ENCODE measurements at regions not wholly inside any gene's neighbourhood (a gene's known extent, or its start where the extent isn't known, plus 50 kb on each side); places are given as distances from the start of the nearest gene placed in this dataset.

GRCh38 chr13:44259045-44260027 is 114.3 kb upstream of the SERP2 start:
- H3K36me3 ChIP-seq (ENCODE audit: insufficient read depth, low read length), result no peaks in the 10 kb centered on the region
- no peak overlapping the region for H2AFZ ChIP-seq (ENCODE audit: low read depth, low read length)
- H3K4me3 ChIP-seq (ENCODE audit: low read length), result no peak overlapping the region
- H3K4me1 ChIP-seq (ENCODE audit: insufficient read depth, low read length), result peaks cover 5% of the 10 kb centered on the region
- no peaks in the 10 kb centered on the region for H3K9me3 ChIP-seq (ENCODE audit: low read length)
- no peaks in the 10 kb centered on the region for H3K27me3 ChIP-seq (ENCODE audit: insufficient read depth, low read length)

DNA sequence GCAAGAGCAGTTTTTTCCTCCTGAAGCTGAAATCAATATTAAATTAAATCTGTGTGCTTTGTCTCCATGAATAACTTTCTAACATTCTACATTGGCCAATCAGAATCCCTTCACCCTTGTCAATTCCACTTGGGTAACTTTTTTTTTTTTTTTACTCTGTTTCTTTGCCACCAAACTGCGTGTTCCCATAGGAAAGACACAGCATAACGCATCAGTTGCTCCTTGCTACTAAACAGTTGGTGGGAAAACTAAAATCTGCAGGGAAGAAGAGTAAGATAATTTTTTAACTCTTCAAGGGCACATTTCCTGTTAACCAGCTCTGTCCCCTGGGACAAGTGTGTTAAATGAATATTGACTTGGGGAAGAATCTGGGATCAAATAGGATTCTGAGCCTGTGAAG is 113.3 kb upstream of the SERP2 start:
- H3K4me1 ChIP-seq (ENCODE audit: insufficient read depth, low read length), result peaks cover 8% of the 10 kb centered on the region

DNA sequence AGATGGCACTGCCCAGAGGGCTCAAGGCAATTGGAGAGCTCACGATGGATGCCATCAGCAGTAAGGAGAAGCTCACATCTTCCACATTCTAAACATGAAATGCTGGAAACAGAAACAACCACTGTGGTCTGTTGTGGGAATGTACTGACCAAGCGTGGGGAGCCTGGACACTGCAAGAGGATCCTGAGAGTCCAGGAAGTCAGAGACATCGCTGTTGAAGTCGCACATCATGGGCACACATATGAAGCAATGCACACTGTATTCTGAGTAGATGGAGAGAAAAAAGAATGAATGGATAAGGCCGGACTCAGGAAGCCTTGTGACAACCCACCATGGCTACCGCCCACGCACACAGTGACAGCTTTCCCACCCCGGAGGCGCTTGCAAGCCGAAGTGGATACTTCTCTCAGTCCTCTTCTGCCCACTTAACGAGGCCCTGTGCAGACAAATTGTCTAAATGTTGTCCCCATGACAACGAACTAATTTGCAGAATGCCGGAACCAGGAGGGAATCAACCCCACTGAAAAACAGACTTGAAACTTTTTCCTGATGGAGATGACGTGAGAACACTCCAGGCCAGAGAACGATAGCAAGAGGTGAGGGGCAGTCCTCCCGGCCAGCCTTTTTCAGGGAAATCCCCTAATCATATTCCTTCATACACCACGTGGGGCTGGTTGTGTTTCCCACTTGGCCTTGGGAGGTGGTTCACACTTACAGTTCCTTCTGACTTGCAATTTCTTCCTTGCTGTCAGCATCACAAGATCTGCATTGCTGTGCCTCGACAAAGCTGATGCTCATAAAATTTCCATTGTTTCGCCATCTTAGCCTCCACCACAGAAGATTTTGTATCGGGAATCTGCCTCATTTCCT is 109.6 kb upstream of the SERP2 start:
- Histone ChIP-seq H3K36me3 (ENCODE audit: insufficient read depth, low read length) (no peaks in the 10 kb centered on the region), H3K4me3 (ENCODE audit: low read length) (no peak overlapping the region), H3K4me1 (ENCODE audit: insufficient read depth, low read length) (peaks cover 8% of the 10 kb centered on the region), H3K27me3 (ENCODE audit: insufficient read depth, low read length) (no peaks in the 10 kb centered on the region), H3K9me3 (ENCODE audit: low read length) (peaks cover 2% of the 10 kb centered on the region), H2AFZ (ENCODE audit: low read depth, low read length) (no peak overlapping the region)

More for the DNA sequence above, 113.3 kb upstream of the SERP2 start:
- H2AFZ ChIP-seq (ENCODE audit: low read depth, low read length), result no peak overlapping the region
- no peaks in the 10 kb centered on the region for H3K27me3 ChIP-seq (ENCODE audit: insufficient read depth, low read length)
- no peak overlapping the region for H3K4me3 ChIP-seq (ENCODE audit: low read length)
- no peaks in the 10 kb centered on the region for H3K36me3 ChIP-seq (ENCODE audit: insufficient read depth, low read length)
- H3K9me3 ChIP-seq (ENCODE audit: low read length), result no peaks in the 10 kb centered on the region

- peaks cover 2% of the 10 kb centered on the region for H3K9me3 ChIP-seq (ENCODE audit: low read length)
- no peaks in the 10 kb centered on the region for H3K27me3 ChIP-seq (ENCODE audit: insufficient read depth, low read length)
- no peaks in the 10 kb centered on the region for H3K36me3 ChIP-seq (ENCODE audit: insufficient read depth, low read length)
- H3K4me1 ChIP-seq (ENCODE audit: insufficient read depth, low read length), result peaks cover 11% of the 10 kb centered on the region
- H2AFZ ChIP-seq (ENCODE audit: low read depth, low read length), result no peak overlapping the region
- no peak overlapping the region for H3K4me3 ChIP-seq (ENCODE audit: low read length)
Measured at GRCh38 chr13:44266305-44266704, 107.3 kb upstream of the SERP2 start.

- Histone ChIP-seq H3K4me3 (ENCODE audit: low read length) (no peak overlapping the region), H2AFZ (ENCODE audit: low read depth, low read length) (no peak overlapping the region), H3K4me1 (ENCODE audit: insufficient read depth, low read length) (peaks cover 11% of the 10 kb centered on the region), H3K9me3 (ENCODE audit: low read length) (peaks cover 2% of the 10 kb centered on the region), H3K36me3 (ENCODE audit: insufficient read depth, low read length) (no peaks in the 10 kb centered on the region), H3K27me3 (ENCODE audit: insufficient read depth, low read length) (no peaks in the 10 kb centered on the region)
Measured at GRCh38 chr13:44266772-44267171, 106.9 kb upstream of the SERP2 start.

GRCh38 chr13:44267203-44267602 is 106.4 kb upstream of the SERP2 start:
- Histone ChIP-seq H3K4me1 (ENCODE audit: insufficient read depth, low read length) (peaks cover 11% of the 10 kb centered on the region), H2AFZ (ENCODE audit: low read depth, low read length) (no peak overlapping the region), H3K36me3 (ENCODE audit: insufficient read depth, low read length) (no peaks in the 10 kb centered on the region), H3K9me3 (ENCODE audit: low read length) (peaks cover 2% of the 10 kb centered on the region), H3K4me3 (ENCODE audit: low read length) (no peak overlapping the region), H3K27me3 (ENCODE audit: insufficient read depth, low read length) (no peaks in the 10 kb centered on the region)

DNA sequence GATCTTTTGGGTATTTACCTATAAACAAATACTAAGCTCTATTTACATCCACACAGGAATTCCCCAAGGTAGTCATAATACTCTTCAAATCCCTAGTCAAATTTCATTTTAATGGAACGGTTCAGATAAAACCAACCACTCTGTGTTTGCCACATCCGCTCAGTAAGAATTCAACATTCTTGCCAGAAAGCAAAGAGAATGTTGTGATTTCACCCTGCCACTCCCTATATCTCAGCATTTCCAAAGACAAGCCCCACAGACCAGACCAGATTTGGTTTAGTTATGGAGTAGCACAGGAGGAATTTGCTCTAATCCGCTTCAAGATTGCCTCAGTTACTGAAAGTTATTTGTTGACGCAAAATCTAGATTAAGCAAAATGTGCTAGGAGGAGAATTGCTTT is 105.6 kb upstream of the SERP2 start:
- no peaks in the 10 kb centered on the region for H3K27me3 ChIP-seq (ENCODE audit: insufficient read depth, low read length)
- H2AFZ ChIP-seq (ENCODE audit: low read depth, low read length), result no peak overlapping the region
- H3K36me3 ChIP-seq (ENCODE audit: insufficient read depth, low read length), result no peaks in the 10 kb centered on the region
- H3K4me3 ChIP-seq (ENCODE audit: low read length), result no peak overlapping the region
- peaks cover 2% of the 10 kb centered on the region for H3K9me3 ChIP-seq (ENCODE audit: low read length)
- peaks cover 11% of the 10 kb centered on the region for H3K4me1 ChIP-seq (ENCODE audit: insufficient read depth, low read length)

DNA sequence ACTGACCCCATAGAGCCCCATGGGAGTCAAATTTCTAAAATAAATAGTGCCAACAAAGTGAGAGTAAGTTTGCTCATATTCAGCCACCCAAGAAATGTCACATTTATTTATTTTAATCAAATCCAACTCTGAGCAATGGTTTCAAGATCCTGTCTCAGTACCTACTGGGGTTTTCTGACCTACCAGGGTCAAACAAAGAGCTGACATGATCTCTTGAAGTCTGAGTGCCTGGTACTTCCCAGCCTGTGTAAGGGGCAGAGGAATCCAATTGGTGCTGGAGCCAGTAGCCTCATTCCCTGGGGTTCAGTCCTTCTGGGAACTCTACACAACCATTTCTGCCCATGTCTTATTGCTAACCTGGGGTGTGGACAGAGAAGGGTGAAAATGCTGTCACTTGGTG is 104.6 kb upstream of the SERP2 start:
- Histone ChIP-seq H3K4me1 (ENCODE audit: insufficient read depth, low read length) (peaks cover 10% of the 10 kb centered on the region), H3K27me3 (ENCODE audit: insufficient read depth, low read length) (no peaks in the 10 kb centered on the region), H2AFZ (ENCODE audit: low read depth, low read length) (no peak overlapping the region), H3K4me3 (ENCODE audit: low read length) (no peak overlapping the region), H3K36me3 (ENCODE audit: insufficient read depth, low read length) (no peaks in the 10 kb centered on the region), H3K9me3 (ENCODE audit: low read length) (peaks cover 2% of the 10 kb centered on the region)

- Histone ChIP-seq H3K4me3 (ENCODE audit: low read length) (no peak overlapping the region), H3K4me1 (ENCODE audit: insufficient read depth, low read length) (peaks cover 4% of the 10 kb centered on the region), H3K27me3 (ENCODE audit: insufficient read depth, low read length) (no peaks in the 10 kb centered on the region), H3K9me3 (ENCODE audit: low read length) (peaks cover 2% of the 10 kb centered on the region), H2AFZ (ENCODE audit: low read depth, low read length) (no peak overlapping the region), H3K36me3 (ENCODE audit: insufficient read depth, low read length) (no peaks in the 10 kb centered on the region)
Measured at GRCh38 chr13:44270150-44270549, 103.5 kb upstream of the SERP2 start.

- H2AFZ ChIP-seq (ENCODE audit: low read depth, low read length), result no peak overlapping the region
- no peak overlapping the region for H3K4me3 ChIP-seq (ENCODE audit: low read length)
- peaks cover 2% of the 10 kb centered on the region for H3K9me3 ChIP-seq (ENCODE audit: low read length)
- H3K36me3 ChIP-seq (ENCODE audit: insufficient read depth, low read length), result no peaks in the 10 kb centered on the region
- peaks cover 4% of the 10 kb centered on the region for H3K4me1 ChIP-seq (ENCODE audit: insufficient read depth, low read length)
- no peaks in the 10 kb centered on the region for H3K27me3 ChIP-seq (ENCODE audit: insufficient read depth, low read length)
Measured at GRCh38 chr13:44271031-44271455, 102.6 kb upstream of the SERP2 start.

DNA sequence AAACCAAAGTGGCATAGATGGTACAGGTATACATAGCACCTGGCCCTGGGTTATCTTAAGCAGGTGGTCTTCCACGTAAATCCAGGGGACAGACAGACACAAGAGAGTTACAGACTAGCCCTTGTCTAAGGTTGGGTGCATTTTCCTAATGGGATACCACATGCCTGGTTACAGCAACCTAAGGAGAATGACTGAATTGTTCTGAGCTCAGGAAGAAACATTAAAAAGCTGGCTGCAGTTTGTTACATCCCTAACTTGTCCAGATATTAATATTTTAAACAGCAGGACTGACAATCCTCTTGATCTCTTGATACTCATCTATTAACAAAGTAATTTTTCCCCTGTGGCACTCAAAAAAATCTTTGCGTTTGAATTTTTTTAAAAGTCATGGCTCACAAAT is 102.2 kb upstream of the SERP2 start:
- Histone ChIP-seq H3K36me3 (ENCODE audit: insufficient read depth, low read length) (no peaks in the 10 kb centered on the region), H3K27me3 (ENCODE audit: insufficient read depth, low read length) (no peaks in the 10 kb centered on the region), H3K9me3 (ENCODE audit: low read length) (peaks cover 2% of the 10 kb centered on the region), H3K4me1 (ENCODE audit: insufficient read depth, low read length) (peaks cover 4% of the 10 kb centered on the region), H3K4me3 (ENCODE audit: low read length) (no peak overlapping the region), H2AFZ (ENCODE audit: low read depth, low read length) (no peak overlapping the region)

GRCh38 chr13:44271915-44272341 is 101.7 kb upstream of the SERP2 start:
- H3K4me1 ChIP-seq (ENCODE audit: insufficient read depth, low read length), result peaks cover 4% of the 10 kb centered on the region
- H3K9me3 ChIP-seq (ENCODE audit: low read length), result peaks cover 2% of the 10 kb centered on the region
- no peaks in the 10 kb centered on the region for H3K27me3 ChIP-seq (ENCODE audit: insufficient read depth, low read length)
- no peaks in the 10 kb centered on the region for H3K36me3 ChIP-seq (ENCODE audit: insufficient read depth, low read length)
- H2AFZ ChIP-seq (ENCODE audit: low read depth, low read length), result no peak overlapping the region
- no peak overlapping the region for H3K4me3 ChIP-seq (ENCODE audit: low read length)

DNA sequence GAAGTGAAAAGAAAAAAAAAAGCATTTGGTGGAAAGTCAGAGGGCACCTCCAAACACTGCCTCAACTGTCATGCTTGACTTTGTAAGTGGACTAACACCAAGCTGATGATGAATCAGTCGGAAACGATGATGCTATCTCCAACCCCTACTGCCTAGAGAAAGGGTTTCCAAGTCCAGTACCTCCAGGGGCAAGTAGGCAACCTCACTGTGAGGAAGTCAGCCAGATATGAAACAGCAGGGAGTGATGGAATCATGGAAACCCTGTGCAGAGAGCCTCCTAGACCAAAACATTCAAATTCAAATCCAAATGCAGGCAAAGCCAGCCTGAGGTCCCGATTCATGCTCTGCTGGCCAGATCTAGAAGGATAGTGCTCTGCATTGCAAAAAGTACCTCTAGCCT is 100.9 kb upstream of the SERP2 start:
- H3K27me3 ChIP-seq (ENCODE audit: insufficient read depth, low read length), result peaks cover 3% of the 10 kb centered on the region
- H3K9me3 ChIP-seq (ENCODE audit: low read length), result no peaks in the 10 kb centered on the region
- peaks cover 4% of the 10 kb centered on the region for H3K4me1 ChIP-seq (ENCODE audit: insufficient read depth, low read length)
- no peaks in the 10 kb centered on the region for H3K36me3 ChIP-seq (ENCODE audit: insufficient read depth, low read length)
- H2AFZ ChIP-seq (ENCODE audit: low read depth, low read length), result no peak overlapping the region
- no peak overlapping the region for H3K4me3 ChIP-seq (ENCODE audit: low read length)
